ENCODE measurements at regions not wholly inside any gene's neighbourhood (a gene's known extent, or its start where the extent isn't known, plus 50 kb on each side); places are given as distances from the start of the nearest gene placed in this dataset.
"Not testable (repeated sequence)": the region's sequence is repeated elsewhere in the genome, so short reads cannot be mapped to it uniquely, and the experiment has no call there.

DNA sequence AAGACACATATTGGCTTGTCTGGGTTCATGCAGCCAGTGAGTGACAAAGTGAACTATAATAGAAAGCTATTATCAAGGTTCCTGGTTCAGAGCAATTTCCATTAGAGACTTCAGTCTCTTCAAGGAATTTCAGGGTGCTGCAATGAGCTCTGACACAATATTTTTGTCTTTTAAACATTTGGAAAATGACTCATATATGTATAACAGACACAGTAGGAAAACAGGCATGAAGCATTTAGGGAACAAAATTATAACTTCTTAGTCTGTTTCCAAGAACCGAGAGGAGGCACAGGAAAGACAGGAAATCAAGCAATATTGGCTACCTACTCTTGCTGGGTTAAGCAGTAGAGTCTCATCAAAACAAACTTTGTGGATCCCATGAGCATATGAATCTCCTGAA, 170.4 kb downstream of the PTPRC start:
- DNase-seq, result no peak

DNA sequence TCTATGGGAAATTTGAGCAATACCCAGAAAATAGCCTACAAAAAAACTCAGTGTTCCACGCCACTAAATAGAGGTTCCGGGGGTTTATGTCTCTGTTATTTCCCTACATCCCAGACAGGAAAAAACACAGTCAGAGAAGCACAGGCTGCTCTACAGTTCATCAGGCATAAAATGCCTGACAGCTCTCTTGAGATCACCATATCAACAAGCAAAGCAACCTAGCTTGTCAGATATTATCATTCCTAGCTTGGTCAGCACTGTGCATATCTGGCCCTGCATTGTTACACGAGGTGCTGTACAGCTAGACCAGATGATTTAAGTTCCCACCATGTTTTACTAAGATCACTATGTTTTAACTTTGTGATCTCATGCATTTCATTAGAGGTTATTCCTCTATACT, 172.6 kb downstream of the PTPRC start:
- DNase-seq, result no peak

DNA sequence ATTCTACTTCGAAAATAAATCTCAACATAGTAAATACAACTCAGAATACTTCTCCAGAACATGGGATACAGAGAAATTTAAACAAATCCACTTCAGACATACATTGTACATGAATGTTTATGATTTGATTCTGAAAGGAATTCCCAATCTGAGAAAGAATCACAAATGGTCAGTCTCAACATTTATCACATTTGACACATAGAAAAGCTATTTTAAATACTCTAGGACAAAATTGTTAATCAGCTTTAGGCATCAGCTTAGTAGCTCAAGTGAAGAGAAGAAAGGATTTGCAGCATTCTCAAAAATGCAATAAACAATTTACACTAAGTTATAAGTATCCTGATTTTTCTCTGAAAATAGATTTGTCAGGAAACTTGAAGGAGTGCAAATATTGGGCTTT, 184.8 kb downstream of the PTPRC start:
- DNase-seq, result no peak

DNA sequence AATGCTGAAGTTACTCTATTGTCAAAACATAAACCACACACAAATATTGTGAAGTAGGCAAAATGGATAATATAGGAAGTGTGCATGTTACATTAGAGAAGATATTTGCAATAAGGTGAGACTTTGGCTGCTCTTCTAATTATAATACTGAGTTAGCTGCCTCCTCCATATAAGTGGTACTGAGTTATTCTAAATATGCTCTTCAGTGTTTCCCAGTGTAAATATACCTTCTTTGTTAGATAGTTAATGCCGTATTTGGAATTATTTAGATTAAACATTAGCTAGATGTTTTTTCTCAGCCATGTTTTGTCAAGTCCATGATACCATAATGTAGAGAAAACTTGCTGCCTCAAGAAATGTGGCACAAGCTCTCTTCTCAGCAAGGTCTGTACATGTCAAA, 186.4 kb downstream of the PTPRC start:
- DNase-seq, result no peak

GRCh38 chr1:198829356-198829755, 190.5 kb downstream of the PTPRC start:
- no peak for DNase-seq

DNA sequence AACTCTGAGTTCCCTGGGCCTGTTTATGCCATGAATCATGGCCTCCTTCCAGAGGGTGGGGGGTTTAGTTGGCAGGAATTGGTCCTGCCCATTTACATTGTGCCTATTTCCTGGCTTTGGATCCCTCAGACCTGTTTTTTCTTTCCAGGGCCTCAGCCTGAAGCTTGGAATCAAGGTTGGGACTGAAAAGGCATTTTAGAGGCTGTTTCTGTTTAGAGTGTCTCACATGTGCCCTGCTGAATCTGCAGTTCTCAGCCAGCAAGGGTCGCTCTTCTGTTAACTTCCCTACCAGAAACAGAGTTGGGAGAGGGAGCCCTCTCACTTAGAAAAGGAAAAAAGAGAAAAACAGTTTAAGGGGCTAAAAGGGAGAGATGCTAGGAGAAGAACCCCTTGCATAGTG, 191.1 kb downstream of the PTPRC start:
- DNase-seq, result no peak

DNA sequence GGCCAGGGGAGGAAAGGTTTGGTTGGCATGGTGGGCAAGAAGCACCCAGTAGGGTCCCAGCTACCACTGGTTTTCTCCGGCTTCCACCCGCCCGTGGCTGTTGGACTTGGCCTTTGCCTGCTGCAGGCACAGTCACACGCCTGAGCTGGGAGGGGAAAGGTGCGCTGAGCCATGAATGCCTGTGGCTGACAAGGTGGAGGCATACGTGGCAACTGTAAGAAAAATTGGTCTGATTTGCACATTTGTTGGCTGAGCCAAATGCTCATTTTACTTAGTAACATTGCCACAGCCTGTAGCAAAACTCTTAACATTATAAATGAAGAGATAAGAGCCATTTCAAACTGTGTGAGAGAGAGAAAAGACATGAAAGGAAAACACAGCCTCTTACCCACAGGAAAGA, 191.6 kb downstream of the PTPRC start:
- DNase-seq, result no peak

DNA sequence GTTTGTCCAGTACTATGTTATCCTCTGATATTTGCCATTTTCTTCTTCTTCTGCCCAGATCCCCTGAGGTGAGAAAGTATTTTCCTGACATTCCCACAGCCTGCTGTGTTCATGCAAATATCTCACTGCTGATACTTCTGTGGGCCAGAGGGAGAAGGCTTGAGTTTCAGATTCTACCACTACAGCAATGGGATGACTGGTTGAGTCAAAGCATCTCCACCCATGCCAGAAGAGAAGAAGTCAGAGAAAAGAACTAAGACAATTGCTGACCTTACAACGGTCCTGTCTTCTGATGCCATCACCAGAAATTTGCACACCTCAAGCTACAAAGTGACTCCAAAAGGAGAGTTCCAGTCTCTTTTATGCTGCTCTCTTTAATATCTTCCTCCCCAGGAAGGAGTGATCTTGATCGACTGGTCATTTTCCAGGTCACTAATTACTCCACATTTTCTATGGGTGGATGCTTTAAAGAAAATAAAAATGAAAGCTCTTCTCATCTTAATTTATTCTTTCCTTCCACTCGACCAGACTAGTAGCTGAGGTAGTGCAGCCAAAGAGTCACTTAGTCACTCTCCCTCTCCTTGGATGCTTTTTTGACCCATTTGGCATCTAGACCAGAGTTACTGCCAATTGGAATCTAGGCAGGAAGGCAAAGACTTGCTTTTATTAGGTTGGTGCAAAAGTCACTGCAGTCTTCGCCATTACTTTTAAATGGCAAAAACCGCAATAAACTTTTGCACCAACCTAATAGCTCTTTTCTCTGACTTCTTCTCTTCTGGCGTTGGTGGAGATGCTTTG, 195.1 kb downstream of the PTPRC start:
- DNase-seq, result no peak

- DNase-seq, result no peak
These were observed 198.6 kb downstream of the PTPRC start for GRCh38 chr1:198837278-198838021.

GRCh38 chr1:198838022-198838342, 199.1 kb downstream of the PTPRC start:
- no peak for DNase-seq

DNA sequence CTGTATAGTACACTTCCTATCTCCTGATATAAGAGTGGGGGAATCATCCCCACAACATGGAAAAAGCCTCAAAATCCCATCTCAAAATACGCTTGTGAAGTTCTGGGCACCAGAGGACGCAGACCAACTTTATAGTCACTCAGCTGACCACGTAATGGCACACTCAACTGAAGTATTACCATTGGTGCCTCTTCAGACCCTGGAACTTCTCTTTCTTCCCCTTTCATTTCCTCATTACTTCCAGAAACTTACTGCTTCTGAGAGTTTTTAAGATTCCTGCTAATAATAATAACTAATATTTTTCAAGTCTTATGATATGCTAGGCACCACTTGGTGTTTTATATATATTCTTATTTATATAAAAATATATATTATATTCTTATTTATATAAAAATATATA, 202.6 kb downstream of the PTPRC start:
- no peak for DNase-seq

- DNase-seq, result no peak
These were observed 203.8 kb downstream of the PTPRC start for GRCh38 chr1:198842686-198843085.

GRCh38 chr1:198845271-198845670, 206.4 kb downstream of the PTPRC start:
- no peak for DNase-seq

DNA sequence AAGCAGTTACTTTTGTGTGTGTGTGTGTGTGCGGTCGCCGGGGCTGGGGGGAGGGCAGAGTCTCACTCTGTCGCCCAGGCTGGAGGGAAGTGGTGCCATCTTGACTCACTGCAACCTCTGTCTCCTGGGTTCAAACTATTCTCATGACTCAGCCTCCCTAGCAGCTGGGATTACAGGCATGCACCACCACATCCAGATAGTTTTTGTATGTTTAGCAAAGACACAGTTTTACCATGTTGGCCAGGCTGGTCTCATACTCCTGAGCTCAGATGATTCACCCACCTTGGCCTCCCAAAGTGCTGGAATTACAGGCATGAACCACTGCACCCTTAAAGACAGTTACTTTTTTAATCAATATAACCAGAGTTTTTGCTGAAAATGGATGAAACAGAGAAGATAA, 207.0 kb downstream of the PTPRC start:
- DNase-seq, result no peak

DNA sequence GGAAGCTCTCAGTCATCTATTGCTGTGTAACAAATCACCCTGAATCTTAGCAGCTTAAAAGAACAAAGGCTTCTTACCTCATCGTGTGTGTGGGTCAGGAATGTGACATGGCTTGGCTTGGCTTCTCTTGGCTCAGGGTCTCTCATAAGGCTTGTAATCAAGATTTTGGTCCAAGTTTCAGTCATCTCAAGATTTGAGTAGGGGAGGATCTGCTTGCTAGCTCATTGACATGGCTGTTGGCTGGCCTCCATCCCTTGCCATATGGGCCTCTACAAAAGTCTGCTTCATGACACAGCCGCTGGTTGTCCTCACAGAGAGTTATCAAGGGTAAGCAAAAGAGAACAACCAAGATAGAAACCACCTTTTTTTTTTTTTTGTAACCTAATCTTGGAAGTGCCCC, 207.7 kb downstream of the PTPRC start:
- DNase-seq, result no peak

- no peak for DNase-seq
These were observed 209.4 kb downstream of the PTPRC start for GRCh38 chr1:198848206-198848605.

GRCh38 chr1:198848649-198849048, 209.8 kb downstream of the PTPRC start:
- DNase-seq, result no peak

DNA sequence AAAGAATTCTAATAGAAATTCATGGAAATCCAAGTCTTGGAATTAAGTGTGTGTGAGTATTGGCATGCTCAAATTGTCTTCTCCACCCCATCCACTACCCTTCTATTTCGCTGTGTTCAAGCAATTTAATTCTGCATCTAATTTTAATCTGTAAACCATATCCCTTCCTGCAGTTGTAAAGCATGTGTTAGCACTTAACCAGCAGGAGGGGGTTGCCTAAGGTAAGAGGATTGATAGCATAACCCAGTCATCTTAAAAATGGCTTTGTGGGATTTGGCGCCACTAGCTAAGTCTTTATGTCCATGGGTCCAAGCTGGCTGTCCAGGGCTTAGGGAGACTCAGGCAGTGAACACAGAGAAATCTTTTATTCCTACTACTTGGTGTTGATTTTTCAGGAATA, 210.3 kb downstream of the PTPRC start:
- DNase-seq, result no peak

GRCh38 chr1:198850196-198850595, 211.4 kb downstream of the PTPRC start:
- no peak for DNase-seq

GRCh38 chr1:198850966-198851365, 212.1 kb downstream of the PTPRC start:
- not testable (repeated sequence) for DNase-seq

DNA sequence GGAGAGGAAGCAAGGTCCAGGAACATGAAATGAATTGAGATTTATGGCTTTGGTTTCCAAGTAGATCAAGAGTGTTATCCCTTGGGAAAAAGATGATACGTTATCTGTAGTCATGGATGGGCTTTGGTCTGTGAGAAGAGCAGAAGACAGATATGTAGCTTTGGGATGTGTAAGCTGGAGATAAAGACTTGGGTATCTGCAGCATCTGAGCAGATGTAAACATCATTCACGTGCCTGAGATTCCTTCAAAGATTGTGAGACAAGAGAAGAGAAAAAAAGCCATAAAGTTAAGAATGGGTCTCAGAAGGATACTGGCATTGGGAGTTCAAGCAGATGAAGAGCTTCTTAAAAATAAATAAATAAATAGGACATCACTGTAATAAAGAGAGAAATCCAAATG, 217.8 kb downstream of the PTPRC start:
- DNase-seq, result no peak

DNA sequence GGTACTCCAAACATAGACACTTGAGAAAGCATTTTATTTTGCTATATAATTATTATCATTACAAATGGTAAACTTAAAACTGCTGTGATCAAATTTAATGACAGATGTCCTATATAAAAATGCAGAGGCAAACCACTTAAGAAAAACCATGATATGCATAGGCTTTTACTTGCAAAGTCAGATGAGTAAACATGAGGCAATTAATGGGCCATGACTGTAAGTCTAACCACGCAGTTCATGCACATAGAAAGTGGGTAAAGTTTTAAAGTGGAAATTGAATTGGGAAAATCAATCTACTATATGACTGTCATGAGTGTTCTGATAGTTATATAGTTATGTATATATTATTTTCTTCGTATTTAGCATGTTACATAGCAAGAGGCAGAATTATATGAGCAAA, 219.2 kb downstream of the PTPRC start:
- no peak for DNase-seq

DNA sequence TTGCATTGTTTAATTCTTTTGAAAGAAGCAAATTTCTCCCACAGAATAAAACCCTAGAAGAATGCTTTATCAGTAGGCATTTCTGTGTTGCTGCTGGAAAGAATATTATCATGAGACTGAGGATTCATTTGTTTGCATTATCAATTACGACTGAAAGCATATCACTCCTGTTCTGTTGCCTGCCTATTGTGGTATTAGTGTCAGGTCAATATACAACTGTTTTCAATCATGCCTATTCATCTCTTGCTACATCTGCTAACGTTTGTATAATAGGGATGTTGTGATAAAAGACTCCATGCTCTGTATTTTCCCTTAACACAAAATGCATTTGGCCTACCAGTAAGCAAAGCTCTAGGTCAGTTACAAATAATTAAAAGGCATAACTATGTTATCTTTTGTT, 221.5 kb downstream of the PTPRC start:
- DNase-seq, result no peak

DNA sequence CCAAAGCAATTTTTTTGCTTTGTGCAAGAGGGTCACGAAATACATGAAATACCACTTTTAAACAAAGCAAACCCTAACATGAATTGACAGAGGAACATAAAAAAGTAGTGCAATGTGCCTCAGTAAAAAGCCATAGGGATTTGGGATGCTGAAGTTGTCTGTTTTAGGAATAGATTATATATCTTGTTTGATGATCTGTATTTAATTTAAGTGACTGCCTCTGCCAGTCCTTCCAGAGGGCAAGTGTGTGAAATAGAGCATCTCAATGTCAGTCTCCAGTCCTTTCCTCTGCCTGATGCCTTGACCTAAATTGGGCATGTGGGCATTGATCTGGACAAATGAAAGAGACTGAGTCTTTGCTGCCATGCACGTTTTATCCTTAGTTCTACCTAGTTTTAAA, 222.8 kb downstream of the PTPRC start:
- DNase-seq, result no peak

DNA sequence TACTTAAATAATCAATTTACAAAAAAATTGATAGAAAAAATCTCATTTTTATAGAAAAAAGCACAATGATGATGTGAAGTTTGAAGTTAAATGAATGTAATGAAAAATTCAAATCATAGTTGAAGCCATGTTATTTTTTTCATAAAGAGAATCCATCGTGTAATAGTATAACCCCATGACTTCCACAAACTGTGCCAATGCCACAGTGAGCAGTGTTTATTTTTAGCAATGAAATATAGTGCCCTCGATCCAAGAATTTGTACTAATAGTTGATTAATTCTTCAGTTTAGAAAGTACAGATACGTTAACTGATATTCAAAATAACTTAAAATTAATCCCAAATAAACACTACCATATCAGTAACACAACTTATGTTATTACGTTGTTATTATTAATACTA, 225.9 kb downstream of the PTPRC start:
- no peak for DNase-seq

Measured in hematopoietic multipotent progenitor cell treated with erythropoietin and hydrocortisone succinate and interleukin-3 and kit ligand, for 4 days (in vitro differentiated cells).